Gastrocnemius medialis (tissue), 4 donors: ENCODE measurements at regions not wholly inside any gene's neighbourhood (a gene's known extent, or its start where the extent isn't known, plus 50 kb on each side); places are given as distances from the start of the nearest gene placed in this dataset.

Experiments used
- ATAC-seq, 2 donors: fragments of 150-250 bp; one replicate each; pipeline ENCODE4 v1.9.1; 2016
- DNase-seq, 2 donors: peaks; one replicate each; pipeline ENCODE4 v3.0.0-alpha.2; 2019
- H3K27ac ChIP-seq, 4 donors: fragments of 200-600 bp; sonication (generic); 1 replicate in 1 of 4; 2 replicates in 3 of 4; pipeline ENCODE4 v1.5.1; 2016 to 2018; ENCODE audit warnings: mild to moderate bottlenecking in 2 of 4, moderate library complexity in 1 of 4
- H3K27me3 ChIP-seq, 3 donors: fragments of 200-600 bp; sonication (generic) in 2 of 3; 1 replicate in 1 of 3; 2 replicates in 2 of 3; pipeline versions ENCODE4 v1.5.1 to v1.6.0; 2016 to 2019; ENCODE audit warnings: mild to moderate bottlenecking in 1 of 3, moderate library complexity in 1 of 3
- H3K36me3 ChIP-seq, 2 donors: fragments of 200-600 bp; sonication (generic) in 1 of 2; one replicate each; pipeline ENCODE4 v1.5.1; 2017 to 2018
- H3K4me1 ChIP-seq, 2 donors: fragments of 200-600 bp; sonication (generic) in 1 of 2; one replicate each; pipeline ENCODE4 v1.5.1; 2016 to 2017; ENCODE audit warnings: mild to moderate bottlenecking in 2 of 2
- H3K4me3 ChIP-seq, 4 donors: fragments of 200-600 bp; sonication (generic) in 3 of 4; 1 replicate in 1 of 4; 2 replicates in 3 of 4; pipeline ENCODE4 v1.5.1; 2016 to 2019; ENCODE audit warnings: mild to moderate bottlenecking in 2 of 4
- H3K9me3 ChIP-seq, 3 donors: fragments of 200-600 bp; sonication (generic) in 2 of 3; 1 replicate in 1 of 3; 2 replicates in 2 of 3; pipeline ENCODE4 v1.5.1; 2016 to 2019
- CTCF ChIP-seq, 5 experiments: fragments of 450-650 bp in 3 of 5; fragments of 200-600 bp in 2 of 5; sonication (generic) in 2 of 5; IDR thresholded peaks in 4 of 5; conservative IDR thresholded peaks in 1 of 5; 1 replicate in 4 of 5; 2 replicates in 1 of 5; pipeline ENCODE4 v1.5.1; 2016 to 2019; ENCODE audit warnings: antibody characterized with exemption in 5 of 5, mild to moderate bottlenecking in 3 of 5, moderate library complexity in 3 of 5
- POLR2A ChIP-seq, 2 donors: fragments of 450-650 bp; IDR thresholded peaks; one replicate each; pipeline ENCODE4 v1.6.1; 2017; ENCODE audit warnings: antibody characterized with exemption in 2 of 2, mild to moderate bottlenecking in 2 of 2, moderate library complexity in 2 of 2
- in situ Hi-C, 4 donors: fragments of 200-750 bp; cut with MboI; loops; one replicate each; pipeline versions ENCODE4 v1.15.0 to v1.8.0; 2017; ENCODE audit warnings: low sequenced_read_pairs in 4 of 4
- intact Hi-C: fragments of 100-400 bp; cut with DNase I; formaldehyde crosslinking; loops from one replicate; pipeline ENCODE4 v1.15.1; 2023; ENCODE audit warnings: low total_unique reads

- no peaks in the 10 kb centered on the region for H3K27me3 ChIP-seq
- no peak for TF ChIP-seq POLR2A (IDR thresholded peaks at IDR 0.05)
- TF ChIP-seq CTCF (IDR thresholded peaks at IDR 0.05 in 4 of 5, conservative IDR thresholded peaks at IDR 0.05 in 1 of 5), result no peak
- ATAC-seq (peak in 1 of 2 donors; percentile 24), DNase-seq (no peak)
- no peak overlapping the region for H3K4me3 ChIP-seq
- H3K27ac ChIP-seq, result peak overlapping the region in 3 of 4 donors; percentile 36 to 55 (median 40)
- no peaks in the 10 kb centered on the region for H3K36me3 ChIP-seq
- intact Hi-C loops, result no loop called here
- peaks cover 6 to 20% of the 10 kb centered on the region in 2 donors for H3K4me1 ChIP-seq
- H3K9me3 ChIP-seq, result no peaks in the 10 kb centered on the region
- in situ Hi-C loops, result no loop called here
Observed at GRCh38 chr21:39094087-39094780, 89.0 kb downstream of the PSMG1 start.

GRCh38 chr21:39093526-39093925, 89.7 kb downstream of the PSMG1 start:
- Histone ChIP-seq H3K27me3 (no peaks in the 10 kb centered on the region), H3K4me1 (peaks cover 13 to 22% of the 10 kb centered on the region in 2 donors), H3K27ac (no peak overlapping the region), H3K9me3 (no peaks in the 10 kb centered on the region), H3K4me3 (no peak overlapping the region), H3K36me3 (no peaks in the 10 kb centered on the region)
- ATAC-seq, result no peak
- no peak for DNase-seq
- TF ChIP-seq CTCF (IDR thresholded peaks at IDR 0.05 in 4 of 5, conservative IDR thresholded peaks at IDR 0.05 in 1 of 5) (no peak), POLR2A (IDR thresholded peaks at IDR 0.05) (no peak)
- in situ Hi-C loops (no loop called here), intact Hi-C loops (no loop called here)

- no peak overlapping the region for H3K4me3 ChIP-seq
Observed at GRCh38 chr21:39088831-39089380, 94.3 kb downstream of the PSMG1 start.

GRCh38 chr21:39088031-39088370, 95.2 kb downstream of the PSMG1 start:
- no peak for TF ChIP-seq CTCF (IDR thresholded peaks at IDR 0.05 in 4 of 5, conservative IDR thresholded peaks at IDR 0.05 in 1 of 5)
- TF ChIP-seq POLR2A (IDR thresholded peaks at IDR 0.05), result peak in 1 of 2 donors; percentile 4
- Histone ChIP-seq H3K4me1 (peaks cover 22 to 24% of the 10 kb centered on the region in 2 donors), H3K4me3 (peak overlapping the region; percentile 5 to 54 (median 52)), H3K27ac (peak overlapping the region; percentile 95 to 100 (median 97)), H3K36me3 (no peaks in the 10 kb centered on the region), H3K9me3 (no peaks in the 10 kb centered on the region), H3K27me3 (no peaks in the 10 kb centered on the region)
- DNase-seq, result peak in 1 of 2 donors; percentile 64
- ATAC-seq, result peak; percentile 19 to 33
- in situ Hi-C loops, result no loop called here
- intact Hi-C loops, result loop anchor here (2.0 to 5.0 kb wide), 4 partner anchors 39 to 364 kb away; partner anchors contain the start of gene SH3BGR

More at GRCh38 chr21:39088831-39089380, 94.3 kb downstream of the PSMG1 start:
- Histone ChIP-seq H3K27me3 (no peaks in the 10 kb centered on the region), H3K9me3 (no peaks in the 10 kb centered on the region), H3K27ac (peak overlapping the region; percentile 95 to 100 (median 97)), H3K36me3 (no peaks in the 10 kb centered on the region), H3K4me1 (peaks cover 22 to 24% of the 10 kb centered on the region in 2 donors)
- DNase-seq (peak in 1 of 2 donors; percentile 53), ATAC-seq (no peak)
- intact Hi-C loops (loop anchor here (2.0 to 5.0 kb wide), 4 partner anchors 38 to 363 kb away; partner anchors contain the start of gene SH3BGR), in situ Hi-C loops (no loop called here)
- peak in 1 of 5 experiments; percentile 33 for TF ChIP-seq CTCF (IDR thresholded peaks at IDR 0.05 in 4 of 5, conservative IDR thresholded peaks at IDR 0.05 in 1 of 5)
- no peak for TF ChIP-seq POLR2A (IDR thresholded peaks at IDR 0.05)
